HG03280 (cell line): ENCODE measurements at regions not wholly inside any gene's neighbourhood (a gene's known extent, or its start where the extent isn't known, plus 50 kb on each side); places are given as distances from the start of the nearest gene placed in this dataset.

Experiments
- ATAC-seq: cut with Tn5 transposase; IDR thresholded peaks from one replicate; pipeline ENCODE4 v1.9.1; 2021; ENCODE audit warnings: mild to moderate bottlenecking, moderate library complexity; ENCODE audit not compliant: unreplicated experiment

- ATAC-seq, result no peak
These were observed 152.0 kb downstream of the BMP7 start for GRCh38 chr20:57114290-57115005.

GRCh38 chr20:57117296-57117695 is 149.1 kb downstream of the BMP7 start:
- no peak for ATAC-seq

GRCh38 chr20:57118107-57118769 is 148.2 kb downstream of the BMP7 start:
- ATAC-seq, result no peak
